ENCODE measurements at regions not wholly inside any gene's neighbourhood (a gene's known extent, or its start where the extent isn't known, plus 50 kb on each side); places are given as distances from the start of the nearest gene placed in this dataset.

DNA sequence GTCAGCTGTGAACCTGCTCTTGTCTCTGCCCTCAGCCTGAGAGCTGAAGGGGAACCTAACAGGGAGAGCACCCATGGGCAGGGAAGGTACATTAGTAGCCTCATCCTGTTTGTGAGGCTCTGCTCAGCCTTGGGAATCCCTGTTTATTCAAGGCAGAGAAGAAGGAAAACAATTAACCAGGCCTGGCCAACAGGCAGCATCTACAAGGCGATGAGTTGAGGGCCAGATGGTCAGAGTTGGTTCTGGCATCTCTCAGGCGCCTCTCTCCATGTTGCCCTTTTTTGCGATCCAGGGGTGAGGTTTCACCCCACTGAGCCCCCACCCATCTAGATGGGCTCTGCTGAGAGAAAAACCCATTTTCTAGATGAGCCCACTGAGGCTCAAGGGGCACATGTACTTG lies 54.0 kb upstream of the TOP3B start:
- no peak for DNase-seq

DNA sequence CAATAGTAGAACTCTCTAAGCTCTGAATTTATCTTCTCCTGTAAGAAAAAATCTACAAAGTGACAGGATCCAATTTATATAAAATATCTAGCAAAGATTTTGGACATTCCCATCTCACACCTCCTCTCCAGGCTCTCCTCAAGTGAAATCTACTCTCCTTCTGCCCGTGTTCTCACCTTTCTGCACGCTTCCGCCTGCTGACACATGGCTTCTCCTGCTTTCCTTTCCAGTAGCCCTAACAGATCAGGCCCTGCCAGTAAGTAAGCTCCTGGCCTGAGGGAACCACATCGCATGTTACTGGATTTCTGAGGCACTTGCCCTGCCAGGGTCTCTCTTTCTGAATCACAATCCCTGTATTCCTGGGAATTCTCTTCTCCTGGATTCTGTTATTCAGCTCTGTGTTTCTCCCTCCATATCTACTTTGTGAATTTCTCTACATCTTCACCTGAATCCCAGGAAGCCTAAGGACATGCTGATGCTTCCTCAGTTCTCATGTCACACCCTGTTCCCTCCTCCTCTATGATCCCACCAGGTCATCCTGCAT lies 53.3 kb upstream of the TOP3B start:
- no peak for DNase-seq

DNA sequence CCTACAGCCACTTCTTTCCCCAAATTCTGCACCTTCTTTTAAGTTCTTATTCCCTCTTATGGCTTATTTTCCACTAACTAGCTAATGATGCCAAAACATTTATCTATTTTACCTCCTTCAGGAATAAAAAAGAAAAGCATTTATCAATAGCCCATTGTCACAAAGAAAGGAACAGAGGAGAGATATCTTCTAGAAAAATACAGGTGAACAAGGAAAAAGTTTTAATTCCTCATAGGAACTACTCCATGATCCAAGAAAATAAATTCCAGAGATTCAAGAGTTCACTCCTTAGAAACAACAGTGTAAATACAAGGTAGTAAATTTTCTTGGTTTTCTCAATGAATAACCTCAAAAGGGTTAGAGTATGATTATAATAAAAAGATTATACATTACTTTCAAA lies 52.6 kb upstream of the TOP3B start:
- DNase-seq = no peak

DNA sequence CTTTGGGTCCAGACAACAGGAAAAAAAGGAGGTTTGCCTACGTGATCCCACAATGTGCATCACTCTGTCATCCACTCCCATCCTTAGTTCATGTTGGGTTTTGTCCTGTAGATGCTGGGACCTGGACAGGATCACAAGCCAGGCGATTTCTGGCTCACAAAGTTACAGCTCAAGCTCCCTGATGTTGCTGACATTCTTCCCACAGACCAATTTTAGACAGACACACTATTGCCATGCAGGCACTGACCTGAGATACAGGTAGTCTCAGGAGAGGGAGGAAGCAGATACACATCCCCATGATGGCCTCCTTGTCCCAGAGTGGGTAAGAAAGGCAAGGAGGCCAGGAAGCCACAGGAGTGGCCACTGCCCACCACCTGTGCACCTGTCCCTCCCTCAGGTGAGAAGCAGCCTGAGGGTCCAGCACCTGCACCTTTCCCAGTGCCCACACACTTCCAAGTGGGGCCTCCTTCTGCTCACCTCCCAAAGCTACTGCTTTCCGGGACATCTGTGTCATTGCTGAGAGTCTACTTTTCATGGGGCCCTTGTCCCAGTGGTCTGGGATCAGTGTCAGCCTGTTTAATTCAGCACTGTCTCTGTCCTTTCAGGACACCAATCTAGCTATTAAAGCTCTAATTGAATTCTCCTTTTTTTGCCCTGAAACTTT lies 52.0 kb upstream of the TOP3B start:
- no peak for DNase-seq

DNA sequence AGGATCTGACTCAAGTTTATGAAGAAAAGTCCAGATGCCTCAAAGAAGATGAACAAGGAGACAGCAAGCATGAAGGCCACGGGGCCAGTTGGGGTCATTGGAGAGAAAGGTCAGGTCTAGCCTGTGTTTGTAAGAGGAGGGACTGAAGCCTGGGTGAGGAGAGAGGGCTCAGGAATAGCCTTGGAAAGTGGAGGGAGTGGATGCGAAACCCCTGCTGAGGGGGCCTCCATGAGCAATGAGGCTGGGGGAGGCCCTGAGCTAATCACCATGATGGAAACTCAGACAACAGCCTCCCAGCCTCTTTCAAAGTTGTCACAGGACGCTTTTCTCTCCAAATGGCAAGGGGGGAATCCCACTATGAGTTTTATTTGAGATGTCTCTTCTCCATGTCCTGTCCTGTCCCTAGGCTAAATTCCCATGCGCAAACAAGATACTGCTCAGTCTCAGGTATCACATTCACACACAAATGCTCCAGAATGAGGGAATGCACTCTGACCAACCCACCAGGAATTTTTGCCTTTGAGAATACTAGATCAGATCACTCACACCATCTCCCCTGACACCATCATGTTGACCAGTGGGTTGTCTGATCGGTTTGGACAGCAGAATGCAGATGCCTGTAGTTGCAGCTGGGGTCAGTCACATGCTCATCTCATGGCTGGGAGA lies 51.3 kb upstream of the TOP3B start:
- no peak for DNase-seq

DNA sequence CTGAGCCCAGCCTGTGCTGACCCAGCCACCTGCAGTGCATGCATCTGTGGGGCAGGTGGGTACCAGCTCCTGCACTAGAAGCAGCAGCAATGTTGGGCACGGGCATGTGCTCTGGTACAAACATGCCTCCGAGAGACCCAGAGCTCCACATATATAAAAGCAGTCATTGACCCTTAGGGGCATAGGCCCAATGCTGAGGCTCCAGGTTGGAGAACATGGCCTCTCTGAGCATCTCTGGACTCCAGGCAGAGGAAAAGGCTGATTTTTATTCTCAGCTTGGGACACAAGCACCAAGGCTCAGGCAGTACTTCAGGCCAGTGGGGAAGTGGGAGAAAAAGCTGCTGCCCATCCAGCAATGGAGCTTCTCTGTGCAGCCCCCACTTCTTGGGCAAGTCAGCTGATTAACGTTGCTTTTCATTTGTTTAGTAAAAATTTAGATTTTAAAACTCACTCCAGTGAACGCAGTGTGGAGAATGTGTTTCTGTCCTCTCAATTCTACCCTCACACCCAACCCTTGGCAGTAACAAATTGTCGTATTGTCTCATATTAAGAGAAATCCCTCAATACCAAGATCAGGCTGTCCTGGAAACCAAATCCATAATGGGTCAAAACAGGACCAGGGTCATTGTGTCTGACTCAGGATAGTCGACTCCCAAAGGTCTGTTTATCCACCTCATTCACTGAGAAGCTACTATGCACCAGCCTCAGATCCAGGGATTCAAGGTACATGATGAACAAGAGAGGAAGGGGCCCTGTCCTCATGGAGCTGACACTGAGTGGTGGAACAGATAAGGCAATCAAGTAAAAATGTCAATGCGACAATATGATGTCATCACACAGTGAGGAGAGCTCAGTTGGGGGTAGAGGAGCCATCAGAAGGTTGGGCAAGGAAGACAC lies 50.6 kb upstream of the TOP3B start:
- no peak for DNase-seq

DNA sequence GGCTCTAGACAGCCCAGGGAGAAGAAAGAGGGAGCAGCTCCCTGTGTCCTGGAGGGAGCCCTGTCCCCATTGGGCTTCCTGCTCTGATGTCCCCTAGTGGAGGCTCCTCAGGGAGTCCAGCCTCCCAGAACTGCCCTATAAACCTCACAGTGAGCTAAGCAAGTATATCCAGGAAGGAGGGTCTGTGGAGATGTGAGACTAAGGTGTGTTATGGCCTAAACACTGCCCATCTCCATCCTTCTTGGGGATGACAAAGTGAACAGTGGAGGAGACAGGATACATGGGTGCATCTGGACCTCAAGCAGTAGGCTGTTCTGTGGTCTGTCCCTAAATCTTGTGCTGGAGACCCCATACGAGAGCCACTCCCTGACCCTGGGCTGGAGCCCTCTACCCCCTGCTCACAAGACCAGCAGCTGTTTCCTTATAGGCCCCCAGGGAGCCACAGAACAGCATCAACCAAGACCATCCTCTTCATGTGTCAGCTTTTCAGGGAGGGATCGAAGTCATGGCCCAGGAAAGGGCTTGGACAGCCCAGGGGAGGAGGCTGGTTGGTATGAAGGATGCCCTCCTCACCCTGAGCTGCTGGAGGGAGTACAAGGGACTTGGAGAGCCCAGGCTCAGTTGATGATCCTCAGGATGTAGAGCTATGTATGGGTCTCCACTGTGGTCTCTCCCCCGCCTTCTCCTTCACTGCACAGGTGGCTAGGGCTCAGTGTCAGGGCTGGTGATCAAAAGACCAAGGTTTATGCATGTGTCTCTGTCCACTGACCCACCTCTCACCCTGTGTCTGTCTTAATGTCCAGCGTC lies 49.7 kb upstream of the TOP3B start:
- DNase-seq = no peak
